IPS-15b (cell line): ENCODE measurements at regions not wholly inside any gene's neighbourhood (a gene's known extent, or its start where the extent isn't known, plus 50 kb on each side); places are given as distances from the start of the nearest gene placed in this dataset.
"Not testable (repeated sequence)": the region's sequence is repeated elsewhere in the genome, so short reads cannot be mapped to it uniquely, and the experiment has no call there.

Experiments
- H3K27me3 ChIP-seq: one replicate; pipeline ENCODE4 v1.6.1; 2013; ENCODE audit warnings: low read length; ENCODE audit not compliant: control insufficient read depth, insufficient read depth
- H3K36me3 ChIP-seq: one replicate; pipeline ENCODE4 v1.6.1; 2013; ENCODE audit warnings: low read length; ENCODE audit not compliant: control insufficient read depth, insufficient read depth
- H3K4me1 ChIP-seq: one replicate; pipeline ENCODE4 v1.6.1; 2013; ENCODE audit warnings: mild to moderate bottlenecking, low read length; ENCODE audit not compliant: control insufficient read depth, insufficient read depth
- H3K4me3 ChIP-seq: one replicate; pipeline ENCODE4 v1.5.1; 2013; ENCODE audit warnings: low read depth, low read length
- H3K9ac ChIP-seq: one replicate; pipeline ENCODE4 v1.6.1; 2013; ENCODE audit warnings: low read depth, mild to moderate bottlenecking, low read length
- H3K9me3 ChIP-seq: one replicate; pipeline ENCODE4 v1.6.1; 2013; ENCODE audit warnings: mild to moderate bottlenecking, low read length; ENCODE audit not compliant: control insufficient read depth, insufficient read depth

DNA sequence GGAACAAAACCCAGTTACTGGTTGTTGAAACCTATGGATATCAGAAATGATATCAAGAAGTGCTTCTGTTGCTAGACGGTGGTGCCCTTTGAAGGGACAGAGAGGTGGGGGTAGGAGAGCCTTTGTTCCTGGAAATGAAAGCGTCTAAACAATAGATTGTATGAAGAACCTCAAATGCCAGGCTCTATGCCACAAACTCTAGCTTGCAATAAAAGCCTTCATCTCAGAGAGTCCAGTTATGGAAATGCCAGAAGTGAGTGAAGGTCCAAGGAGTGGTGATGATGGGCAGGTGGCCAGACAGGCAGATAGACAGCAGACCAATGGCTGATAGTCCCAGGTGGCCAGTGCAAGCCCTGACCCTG, 414.1 kb upstream of the PROX1 start:
- Histone ChIP-seq H3K9me3 (no peaks in the 10 kb centered on the region), H3K4me3 (no peak overlapping the region), H3K9ac (no peak overlapping the region), H3K4me1 (no peaks in the 10 kb centered on the region), H3K27me3 (no peaks in the 10 kb centered on the region), H3K36me3 (no peaks in the 10 kb centered on the region)

DNA sequence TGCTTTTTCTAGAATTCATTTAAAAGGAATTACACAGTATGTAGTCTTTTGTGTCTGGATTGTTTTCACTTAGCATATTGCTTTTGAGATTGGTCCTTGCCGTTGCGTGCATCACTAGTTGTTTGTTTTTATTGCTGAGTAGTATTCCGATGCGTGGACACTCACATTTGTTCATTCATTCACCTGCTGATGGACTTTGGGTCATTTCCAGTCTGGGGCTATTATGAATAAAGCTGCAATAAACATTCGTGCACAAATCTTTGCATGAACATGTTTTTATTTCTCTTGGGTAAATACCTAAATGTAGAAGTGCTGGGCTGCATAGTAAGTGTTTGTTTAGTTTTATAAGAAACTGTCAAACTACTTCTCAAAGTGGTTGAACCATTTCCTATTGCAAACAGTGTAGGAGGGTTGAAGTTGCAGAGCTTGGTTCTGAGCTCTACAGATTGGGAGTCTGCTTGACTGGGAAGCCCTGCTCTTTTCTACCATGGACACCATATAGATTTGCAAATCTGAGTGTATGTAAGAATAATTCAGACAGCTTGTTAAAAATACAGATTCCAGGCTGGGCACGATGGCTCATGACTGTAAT, 404.7 kb upstream of the PROX1 start:
- Histone ChIP-seq H3K36me3 (no peaks in the 10 kb centered on the region), H3K4me3 (no peak overlapping the region), H3K4me1 (no peaks in the 10 kb centered on the region), H3K9me3 (no peaks in the 10 kb centered on the region), H3K27me3 (no peaks in the 10 kb centered on the region), H3K9ac (no peak overlapping the region)

- no peak overlapping the region for H3K9ac ChIP-seq
- H3K27me3 ChIP-seq: no peaks in the 10 kb centered on the region
- H3K4me3 ChIP-seq: no peak overlapping the region
- no peaks in the 10 kb centered on the region for H3K9me3 ChIP-seq
- H3K4me1 ChIP-seq: no peaks in the 10 kb centered on the region
- H3K36me3 ChIP-seq: no peaks in the 10 kb centered on the region
Measured at GRCh38 chr1:213584272-213584671, 403.5 kb upstream of the PROX1 start.

DNA sequence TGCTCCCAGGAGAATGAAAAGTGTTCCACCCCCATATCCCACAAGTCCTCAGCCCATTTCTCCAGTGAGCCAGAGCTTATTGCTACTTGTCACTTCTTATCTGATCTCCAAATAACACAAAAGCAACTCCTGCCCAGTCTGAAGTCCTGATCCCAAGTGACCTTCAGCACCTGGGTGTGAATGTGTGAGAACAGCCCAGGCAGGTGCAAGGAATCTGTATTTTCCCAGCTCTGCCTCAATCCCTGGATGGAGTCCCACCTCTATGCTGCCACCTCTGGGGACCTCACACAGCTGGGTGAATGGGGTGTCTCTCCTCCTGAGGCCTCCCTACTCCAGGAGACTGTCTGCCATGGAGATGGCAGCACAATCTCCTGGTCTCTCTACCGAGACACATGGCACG, 402.4 kb upstream of the PROX1 start:
- no peaks in the 10 kb centered on the region for H3K36me3 ChIP-seq
- H3K4me3 ChIP-seq: no peak overlapping the region
- no peaks in the 10 kb centered on the region for H3K27me3 ChIP-seq
- no peak overlapping the region for H3K9ac ChIP-seq
- no peaks in the 10 kb centered on the region for H3K9me3 ChIP-seq
- no peaks in the 10 kb centered on the region for H3K4me1 ChIP-seq

DNA sequence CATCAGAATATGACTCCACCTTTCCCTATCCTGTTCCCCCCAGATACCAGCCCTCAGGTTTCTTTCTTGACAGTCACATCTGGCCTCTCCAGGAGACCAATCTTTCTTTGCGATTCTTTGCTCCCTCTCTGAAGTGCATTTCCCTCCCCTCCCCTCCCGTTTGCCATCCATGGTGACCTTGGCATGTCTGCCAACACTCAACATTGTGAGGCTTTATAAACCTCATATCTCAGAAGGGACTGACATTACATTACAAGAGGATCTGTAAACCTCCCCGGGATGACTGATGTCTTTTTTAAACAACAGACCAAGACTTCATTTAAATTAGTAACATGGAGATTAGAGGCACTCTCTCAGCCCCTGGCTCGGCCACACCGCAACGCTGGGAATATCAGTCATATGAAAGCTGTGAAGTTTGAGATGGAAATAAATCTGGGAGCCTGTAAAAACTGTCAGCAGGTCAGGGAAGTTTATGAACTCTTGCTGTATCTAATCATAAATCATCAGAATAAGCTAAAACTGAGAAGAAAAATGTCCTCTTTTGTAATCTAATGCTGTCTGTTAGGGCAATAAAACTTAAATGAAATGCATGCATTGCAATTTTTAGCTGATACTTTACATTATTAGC, 401.7 kb upstream of the PROX1 start:
- Histone ChIP-seq H3K27me3 (no peaks in the 10 kb centered on the region), H3K36me3 (no peaks in the 10 kb centered on the region), H3K9ac (no peak overlapping the region), H3K4me1 (no peaks in the 10 kb centered on the region), H3K4me3 (no peak overlapping the region), H3K9me3 (no peaks in the 10 kb centered on the region)

DNA sequence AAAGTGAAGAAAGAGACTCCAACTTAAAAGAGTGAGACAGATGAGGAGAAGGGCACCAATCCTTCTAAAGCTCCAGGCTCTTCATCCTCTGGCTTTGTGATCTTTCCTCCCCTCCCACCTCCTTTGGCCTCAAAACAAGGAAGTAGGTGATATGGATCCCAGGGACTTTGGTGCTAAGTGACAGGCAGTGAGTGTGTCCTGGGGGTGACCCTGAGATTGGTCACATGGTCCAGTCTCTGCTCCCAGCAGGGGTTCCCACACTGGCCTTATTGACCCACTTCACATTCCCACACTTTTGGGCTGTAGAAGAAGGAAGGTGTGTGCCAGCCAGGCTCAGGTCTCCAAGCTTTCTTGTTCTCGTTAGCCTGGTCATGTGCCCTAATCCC, 401.2 kb upstream of the PROX1 start:
- Histone ChIP-seq H3K27me3 (no peaks in the 10 kb centered on the region), H3K36me3 (no peaks in the 10 kb centered on the region), H3K4me1 (no peaks in the 10 kb centered on the region), H3K9me3 (no peaks in the 10 kb centered on the region), H3K4me3 (no peak overlapping the region), H3K9ac (no peak overlapping the region)

GRCh38 chr1:213596729-213597128, 391.0 kb upstream of the PROX1 start:
- H3K9me3 ChIP-seq: no peaks in the 10 kb centered on the region
- H3K9ac ChIP-seq: no peak overlapping the region
- no peaks in the 10 kb centered on the region for H3K27me3 ChIP-seq
- no peaks in the 10 kb centered on the region for H3K4me1 ChIP-seq
- H3K4me3 ChIP-seq: no peak overlapping the region
- H3K36me3 ChIP-seq: no peaks in the 10 kb centered on the region

DNA sequence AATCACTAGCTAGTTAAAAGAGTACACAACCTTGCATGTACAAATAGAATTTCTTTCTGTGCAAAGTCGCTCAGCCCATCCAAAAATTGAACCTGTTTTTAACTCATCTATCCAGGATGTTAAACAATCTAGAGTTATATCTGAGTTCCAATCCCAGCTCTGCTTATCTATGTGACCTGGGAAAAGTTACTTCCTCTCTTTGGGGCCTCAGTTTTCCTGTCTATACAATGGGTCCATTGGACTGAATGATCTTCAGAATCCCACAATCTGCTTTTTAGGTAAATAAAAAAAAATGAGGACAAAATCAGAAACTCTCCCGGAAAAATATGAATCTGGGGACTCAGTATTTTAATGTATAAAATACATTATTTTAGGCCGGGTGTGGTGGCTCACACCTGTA, 389.5 kb upstream of the PROX1 start:
- no peak overlapping the region for H3K4me3 ChIP-seq
- no peaks in the 10 kb centered on the region for H3K4me1 ChIP-seq
- H3K9ac ChIP-seq: no peak overlapping the region
- H3K36me3 ChIP-seq: no peaks in the 10 kb centered on the region
- H3K9me3 ChIP-seq: no peaks in the 10 kb centered on the region
- no peaks in the 10 kb centered on the region for H3K27me3 ChIP-seq

GRCh38 chr1:213600879-213601278, 386.9 kb upstream of the PROX1 start:
- Histone ChIP-seq H3K9me3 (no peaks in the 10 kb centered on the region), H3K27me3 (no peaks in the 10 kb centered on the region), H3K36me3 (no peaks in the 10 kb centered on the region), H3K4me3 (no peak overlapping the region), H3K9ac (no peak overlapping the region), H3K4me1 (no peaks in the 10 kb centered on the region)

DNA sequence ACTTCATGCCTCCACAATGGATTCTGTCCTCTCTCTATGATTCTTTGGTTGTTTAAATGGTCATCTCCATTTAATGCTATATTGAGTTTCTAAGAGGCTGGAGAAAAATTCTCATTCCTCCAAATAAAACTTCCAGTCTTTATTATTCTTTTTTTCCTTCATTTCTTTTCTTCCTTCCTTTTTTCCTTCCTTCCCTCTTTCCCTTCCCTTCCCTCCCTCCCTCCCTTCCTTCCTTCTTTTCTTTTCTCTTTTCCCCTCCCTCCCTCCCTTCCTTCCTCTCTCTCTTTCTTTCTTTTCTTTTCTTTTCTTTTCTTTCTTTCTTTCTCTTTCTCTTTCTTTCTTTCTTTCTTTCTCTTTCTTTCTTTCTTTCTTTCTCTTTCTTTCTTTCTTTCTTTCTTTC, 386.1 kb upstream of the PROX1 start:
- not testable (repeated sequence) for H3K27me3 ChIP-seq, H3K4me1 ChIP-seq, H3K36me3 ChIP-seq, H3K9ac ChIP-seq, H3K9me3 ChIP-seq, H3K4me3 ChIP-seq

DNA sequence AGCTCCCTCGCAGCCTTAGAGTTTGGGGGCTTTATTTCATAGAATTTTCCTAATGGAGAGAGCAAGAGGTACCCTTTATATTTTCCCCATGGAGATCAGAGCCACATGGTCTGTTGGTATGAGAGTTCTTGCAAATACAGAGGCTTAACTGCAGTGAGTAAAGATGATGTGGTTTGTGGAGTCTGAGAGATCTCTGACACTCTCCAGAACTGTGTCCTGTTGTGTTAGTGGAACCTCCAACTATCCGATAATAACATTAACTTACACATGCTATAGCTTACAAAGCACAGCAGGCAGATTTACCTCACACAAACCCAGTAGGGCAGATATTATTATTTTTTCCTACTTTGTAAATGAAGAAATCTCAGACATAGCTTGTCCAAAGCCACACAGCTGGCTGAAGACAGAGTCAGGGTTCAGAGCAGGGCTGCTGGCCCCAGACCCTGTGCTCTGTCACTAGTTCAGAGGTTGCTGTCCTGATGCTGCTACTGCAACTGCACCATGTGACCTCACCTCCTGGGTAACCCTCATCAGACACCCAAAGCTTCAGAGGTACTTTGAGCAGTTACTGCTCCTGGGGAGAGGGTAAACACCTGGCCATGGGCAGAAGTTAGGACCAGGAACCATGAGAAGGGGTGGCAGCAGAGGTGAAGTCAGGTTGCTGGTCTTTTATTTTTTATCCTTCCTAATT, 384.8 kb upstream of the PROX1 start:
- H3K9me3 ChIP-seq: no peaks in the 10 kb centered on the region
- no peak overlapping the region for H3K4me3 ChIP-seq
- no peaks in the 10 kb centered on the region for H3K27me3 ChIP-seq
- H3K4me1 ChIP-seq: no peaks in the 10 kb centered on the region
- no peaks in the 10 kb centered on the region for H3K36me3 ChIP-seq
- H3K9ac ChIP-seq: no peak overlapping the region

- H3K9ac ChIP-seq: no peak overlapping the region
- no peaks in the 10 kb centered on the region for H3K4me1 ChIP-seq
- H3K36me3 ChIP-seq: no peaks in the 10 kb centered on the region
- no peaks in the 10 kb centered on the region for H3K27me3 ChIP-seq
- no peaks in the 10 kb centered on the region for H3K9me3 ChIP-seq
- H3K4me3 ChIP-seq: no peak overlapping the region
Measured at GRCh38 chr1:213604477-213604876, 383.3 kb upstream of the PROX1 start.
